Astrocyte (in vitro differentiated cells and primary cell): ENCODE measurements at regions not wholly inside any gene's neighbourhood (a gene's known extent, or its start where the extent isn't known, plus 50 kb on each side); places are given as distances from the start of the nearest gene placed in this dataset.

Source experiments
- EZH2 ChIP-seq: IDR thresholded peaks from 2 replicates; pipeline ENCODE4 v1.6.1; 2012; ENCODE audit warnings: mild to moderate bottlenecking, low read length, inconsistent platforms; ENCODE audit not compliant: insufficient read depth
- TF ChIP-seq, protein P1 (sequence below): IDR thresholded peaks from 2 replicates; pipeline ENCODE4 v1.5.1; 2011; ENCODE audit warnings: low read depth, mild to moderate bottlenecking, inconsistent platforms, low read length, moderate library complexity; ENCODE audit not compliant: insufficient read depth

DNA sequence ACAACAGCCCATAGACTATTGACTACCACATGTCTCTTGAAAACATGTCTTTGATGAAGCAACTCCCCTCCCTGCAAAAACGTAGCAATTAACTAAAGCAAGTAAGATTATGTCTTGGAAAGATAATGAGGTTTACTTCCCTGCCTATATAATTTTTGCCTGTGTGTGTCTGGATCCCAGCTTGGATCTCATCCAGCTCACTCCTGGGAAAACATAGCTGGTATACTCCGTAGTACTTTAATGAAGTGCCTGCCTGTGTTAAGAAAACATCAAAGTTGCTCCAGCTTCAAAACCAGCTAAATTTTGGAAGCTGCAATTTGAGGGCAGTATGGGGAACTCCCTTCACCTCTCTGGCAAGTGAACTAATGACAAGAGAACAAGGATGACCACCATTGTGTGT lies 182.6 kb upstream of the C9orf72 start:
- TF ChIP-seq, protein P1, sequence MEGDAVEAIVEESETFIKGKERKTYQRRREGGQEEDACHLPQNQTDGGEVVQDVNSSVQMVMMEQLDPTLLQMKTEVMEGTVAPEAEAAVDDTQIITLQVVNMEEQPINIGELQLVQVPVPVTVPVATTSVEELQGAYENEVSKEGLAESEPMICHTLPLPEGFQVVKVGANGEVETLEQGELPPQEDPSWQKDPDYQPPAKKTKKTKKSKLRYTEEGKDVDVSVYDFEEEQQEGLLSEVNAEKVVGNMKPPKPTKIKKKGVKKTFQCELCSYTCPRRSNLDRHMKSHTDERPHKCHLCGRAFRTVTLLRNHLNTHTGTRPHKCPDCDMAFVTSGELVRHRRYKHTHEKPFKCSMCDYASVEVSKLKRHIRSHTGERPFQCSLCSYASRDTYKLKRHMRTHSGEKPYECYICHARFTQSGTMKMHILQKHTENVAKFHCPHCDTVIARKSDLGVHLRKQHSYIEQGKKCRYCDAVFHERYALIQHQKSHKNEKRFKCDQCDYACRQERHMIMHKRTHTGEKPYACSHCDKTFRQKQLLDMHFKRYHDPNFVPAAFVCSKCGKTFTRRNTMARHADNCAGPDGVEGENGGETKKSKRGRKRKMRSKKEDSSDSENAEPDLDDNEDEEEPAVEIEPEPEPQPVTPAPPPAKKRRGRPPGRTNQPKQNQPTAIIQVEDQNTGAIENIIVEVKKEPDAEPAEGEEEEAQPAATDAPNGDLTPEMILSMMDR: no peak
- no peak for TF ChIP-seq EZH2
